Neural progenitor cell (in vitro differentiated cells): ENCODE measurements at regions not wholly inside any gene's neighbourhood (a gene's known extent, or its start where the extent isn't known, plus 50 kb on each side); places are given as distances from the start of the nearest gene placed in this dataset.
A peak's percentile ranks its signal among the peaks of the same experiment; 100 is the strongest.

Source experiments
- DNase-seq: peaks from one replicate; pipeline ENCODE4 v3.0.0-alpha.2; 2016; ENCODE audit warnings: low spot score
- H2AFZ ChIP-seq: fragments of 200-600 bp; sonication (generic); replicated peaks from 2 replicates; pipeline ENCODE4 v1.6.1; 2016; ENCODE audit warnings: antibody characterized with exemption
- H3F3A ChIP-seq: fragments of 200-600 bp; sonication (generic); 2 replicates; pipeline ENCODE4 v1.6.1; 2016; ENCODE audit warnings: antibody characterized with exemption, low read depth
- H3K27ac ChIP-seq: fragments of 200-600 bp; sonication (generic); 2 replicates; pipeline ENCODE4 v1.5.1; 2016; ENCODE audit warnings: mild to moderate bottlenecking
- H3K27me3 ChIP-seq: fragments of 200-600 bp; sonication (generic); 2 replicates; pipeline ENCODE4 v1.6.1; 2016; ENCODE audit warnings: mild to moderate bottlenecking, moderate library complexity
- H3K36me3 ChIP-seq: fragments of 200-600 bp; sonication (generic); 2 replicates; pipeline ENCODE4 v1.5.1; 2016
- H3K4me1 ChIP-seq: fragments of 200-600 bp; sonication (generic); 2 replicates; pipeline ENCODE4 v1.6.1; 2016; ENCODE audit warnings: mixed run types
- H3K4me2 ChIP-seq: fragments of 200-600 bp; sonication (generic); 2 replicates; pipeline ENCODE4 v1.6.1; 2016
- H3K4me3 ChIP-seq: fragments of 200-600 bp; sonication (generic); 2 replicates; pipeline ENCODE4 v1.5.1; 2016
- H3K79me2 ChIP-seq: fragments of 200-600 bp; sonication (generic); 2 replicates; pipeline ENCODE4 v1.6.1; 2016; ENCODE audit warnings: low read depth
- H3K9ac ChIP-seq: fragments of 200-600 bp; sonication (generic); 2 replicates; pipeline ENCODE4 v1.6.1; 2016
- H3K9me3 ChIP-seq: fragments of 200-600 bp; sonication (generic); 2 replicates; pipeline ENCODE4 v1.5.1; 2016; ENCODE audit warnings: low read depth
- H4K20me1 ChIP-seq: fragments of 200-600 bp; sonication (generic); 2 replicates; pipeline ENCODE4 v1.6.1; 2016; ENCODE audit warnings: low read depth
- H3K27ac Mint-ChIP-seq: 3 replicates; pipeline ENCODE4 v1.8.0; 2021; ENCODE audit warnings: mixed read lengths
- H3K27me3 Mint-ChIP-seq: 2 replicates; pipeline ENCODE4 v1.8.0; 2022; ENCODE audit warnings: low read depth, mild to moderate bottlenecking, inconsistent platforms, moderate library complexity, mixed read lengths; ENCODE audit not compliant: insufficient read depth
- H3K36me3 Mint-ChIP-seq: 3 replicates; pipeline ENCODE4 v1.8.0; 2021; ENCODE audit warnings: mixed read lengths
- H3K4me1 Mint-ChIP-seq: 3 replicates; pipeline ENCODE4 v1.8.0; 2021; ENCODE audit warnings: mixed read lengths
- H3K4me3 Mint-ChIP-seq: 3 replicates; pipeline ENCODE4 v1.8.0; 2021; ENCODE audit warnings: mild to moderate bottlenecking, moderate library complexity, mixed read lengths
- H3K9me3 Mint-ChIP-seq: 3 replicates; pipeline ENCODE4 v1.8.0; 2020; ENCODE audit warnings: mixed read lengths
- CTCF ChIP-seq: fragments of 200-600 bp; sonication (generic); IDR thresholded peaks from 2 replicates; pipeline ENCODE4 v1.5.1; 2017; ENCODE audit warnings: antibody characterized with exemption, mild to moderate bottlenecking
- EZH2 ChIP-seq: fragments of 200-600 bp; sonication (generic); IDR thresholded peaks from 2 replicates; pipeline ENCODE4 v1.6.1; 2017; ENCODE audit warnings: antibody characterized with exemption, mild to moderate bottlenecking, moderate library complexity
- EZH2phosphoT487 ChIP-seq: fragments of 200-600 bp; sonication (generic); IDR thresholded peaks from 2 replicates; pipeline ENCODE4 v1.6.1; 2017; ENCODE audit warnings: antibody characterized with exemption

- Histone ChIP-seq H3K9ac (no peak overlapping the region), H3K4me3 (no peak overlapping the region), H3K9me3 (no peaks in the 10 kb centered on the region), H3F3A (no peaks in the 10 kb centered on the region), H3K36me3 (no peaks in the 10 kb centered on the region), H4K20me1 (no peaks in the 10 kb centered on the region), H3K79me2 (no peaks in the 10 kb centered on the region), H3K27me3 (no peaks in the 10 kb centered on the region), H2AFZ (no peak overlapping the region), H3K4me1 (no peaks in the 10 kb centered on the region), H3K27ac (no peak overlapping the region), H3K4me2 (no peak overlapping the region)
- Mint-ChIP-seq H3K27me3 (peaks cover 2% of the 10 kb centered on the region), H3K9me3 (peaks cover 2% of the 10 kb centered on the region), H3K4me1 (peaks cover 6% of the 10 kb centered on the region), H3K36me3 (no peaks in the 10 kb centered on the region), H3K4me3 (no peak overlapping the region), H3K27ac (no peak overlapping the region)
- TF ChIP-seq EZH2phosphoT487 (no peak), EZH2 (no peak), CTCF (peak; percentile 51)
- peak; percentile 6 for DNase-seq
These were observed 2375.8 kb downstream of the MAT2B start for GRCh38 chr5:165881259-165881658.

GRCh38 chr5:165882099-165882498 lies 2376.7 kb downstream of the MAT2B start:
- Mint-ChIP-seq H3K4me1 (peaks cover 6% of the 10 kb centered on the region), H3K9me3 (peaks cover 2% of the 10 kb centered on the region), H3K27ac (no peak overlapping the region), H3K36me3 (no peaks in the 10 kb centered on the region), H3K4me3 (no peak overlapping the region), H3K27me3 (peaks cover 2% of the 10 kb centered on the region)
- Histone ChIP-seq H3K9me3 (no peaks in the 10 kb centered on the region), H3K4me1 (no peaks in the 10 kb centered on the region), H3K79me2 (no peaks in the 10 kb centered on the region), H3K9ac (no peak overlapping the region), H2AFZ (no peak overlapping the region), H3K36me3 (no peaks in the 10 kb centered on the region), H3K27me3 (no peaks in the 10 kb centered on the region), H3F3A (no peaks in the 10 kb centered on the region), H3K4me2 (no peak overlapping the region), H3K27ac (no peak overlapping the region), H4K20me1 (no peaks in the 10 kb centered on the region), H3K4me3 (no peak overlapping the region)
- DNase-seq = no peak
- no peak for TF ChIP-seq EZH2phosphoT487
- no peak for TF ChIP-seq EZH2
- TF ChIP-seq CTCF = no peak

GRCh38 chr5:165885623-165886350 lies 2380.4 kb downstream of the MAT2B start:
- Histone ChIP-seq H4K20me1 (no peaks in the 10 kb centered on the region), H3K4me3 (no peak overlapping the region), H3K4me2 (no peak overlapping the region), H3K27ac (no peak overlapping the region), H3F3A (no peaks in the 10 kb centered on the region), H2AFZ (no peak overlapping the region), H3K9me3 (no peaks in the 10 kb centered on the region), H3K79me2 (no peaks in the 10 kb centered on the region), H3K27me3 (no peaks in the 10 kb centered on the region), H3K9ac (no peak overlapping the region), H3K36me3 (no peaks in the 10 kb centered on the region), H3K4me1 (no peaks in the 10 kb centered on the region)
- no peak for DNase-seq
- no peaks in the 10 kb centered on the region for H3K36me3 Mint-ChIP-seq
- H3K4me1 Mint-ChIP-seq = peaks cover 6% of the 10 kb centered on the region
- no peaks in the 10 kb centered on the region for H3K27me3 Mint-ChIP-seq
- no peak overlapping the region for H3K4me3 Mint-ChIP-seq
- H3K9me3 Mint-ChIP-seq = no peaks in the 10 kb centered on the region
- TF ChIP-seq EZH2phosphoT487 (no peak), EZH2 (no peak), CTCF (no peak)
- no peak overlapping the region for H3K27ac Mint-ChIP-seq
